ENCODE measurements at regions not wholly inside any gene's neighbourhood (a gene's known extent, or its start where the extent isn't known, plus 50 kb on each side); places are given as distances from the start of the nearest gene placed in this dataset.

GRCh38 chr2:122135021-122135937 lies 379.8 kb downstream of the TSN start:
- DNase-seq = no peak

DNA sequence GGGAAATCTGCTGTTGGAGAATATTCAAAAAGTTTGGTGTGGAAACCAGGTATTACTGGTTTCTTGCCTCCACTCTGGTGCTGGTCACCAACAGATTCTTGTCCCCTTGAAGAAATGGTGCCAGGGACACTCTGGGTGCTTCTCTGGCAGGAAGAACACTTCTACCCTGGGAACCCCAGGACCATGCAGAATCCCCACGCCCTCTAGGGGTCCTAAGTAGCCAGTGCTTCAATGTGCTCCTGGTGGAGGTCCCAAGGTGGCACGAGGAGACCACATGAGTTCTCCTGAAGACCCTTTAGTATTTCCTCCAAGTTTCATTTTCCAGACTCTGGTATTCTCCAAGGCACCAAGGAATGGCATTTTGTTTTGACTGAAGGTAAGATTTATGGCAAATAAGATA lies 380.6 kb downstream of the TSN start:
- no peak for DNase-seq

GRCh38 chr2:122138561-122138960 lies 383.1 kb downstream of the TSN start:
- DNase-seq = no peak

- DNase-seq = no peak
Observed at GRCh38 chr2:122139739-122140420, 384.4 kb downstream of the TSN start.

- no peak for DNase-seq
Observed at GRCh38 chr2:122144884-122145283, 389.4 kb downstream of the TSN start.

GRCh38 chr2:122145856-122146255 lies 390.4 kb downstream of the TSN start:
- no peak for DNase-seq

GRCh38 chr2:122148128-122148767 lies 392.8 kb downstream of the TSN start:
- DNase-seq = no peak

DNA sequence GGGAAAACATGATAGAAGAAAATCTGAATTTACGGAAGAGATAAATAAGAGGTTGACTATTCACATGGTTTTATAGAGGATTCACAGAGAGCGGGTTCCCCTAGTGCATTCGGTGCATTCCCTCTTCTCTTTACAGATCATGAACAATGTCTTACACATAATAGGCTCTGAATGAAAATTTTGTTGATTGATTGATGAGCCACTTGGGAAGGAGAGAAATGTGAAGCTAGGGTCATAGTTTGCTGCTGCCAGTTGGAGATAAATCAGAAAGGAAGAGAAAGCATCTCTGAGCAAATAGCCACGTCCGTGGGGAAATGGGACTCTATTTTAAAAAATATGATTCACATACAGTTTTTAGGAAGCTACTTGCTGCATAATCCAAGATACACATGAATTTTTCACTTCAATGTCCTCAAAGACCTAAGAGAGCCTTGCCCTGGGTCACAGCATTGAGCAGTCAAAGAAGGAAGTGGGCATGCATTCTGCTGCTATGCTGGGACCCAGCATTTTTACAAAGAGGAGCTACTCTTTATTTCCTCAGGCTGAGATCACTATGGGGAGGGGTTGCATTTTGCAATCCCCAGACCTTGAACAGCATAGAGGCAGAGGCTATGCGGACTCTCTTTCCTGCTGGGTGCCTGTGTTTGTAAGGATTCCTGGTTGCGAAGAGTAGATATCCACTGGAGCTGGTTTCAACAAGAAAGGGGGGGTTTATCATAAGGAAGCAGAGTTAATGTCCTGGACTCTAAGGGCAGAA lies 395.3 kb downstream of the TSN start:
- no peak for DNase-seq

DNA sequence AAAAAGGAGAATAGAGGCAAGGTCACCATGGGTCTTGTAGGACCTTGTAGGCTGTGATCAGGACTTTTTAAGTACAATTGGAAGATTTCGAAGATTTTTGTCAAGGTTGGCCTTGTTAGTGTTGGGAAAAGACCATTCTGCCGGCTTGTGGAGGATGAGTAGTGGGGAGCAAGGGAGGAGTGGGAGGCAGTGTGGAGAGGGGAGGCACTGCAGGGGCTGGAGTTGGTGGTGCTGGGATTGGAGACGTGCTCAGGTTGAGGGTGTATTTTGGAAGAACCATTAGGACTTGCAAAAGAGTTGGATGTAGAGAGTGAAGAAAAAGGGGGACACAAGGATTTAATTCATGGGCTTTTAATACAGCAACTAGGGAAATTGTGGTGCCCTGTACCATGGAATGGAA lies 397.1 kb downstream of the TSN start:
- DNase-seq = no peak

- no peak for DNase-seq
Observed at GRCh38 chr2:122156176-122156890, 400.9 kb downstream of the TSN start.

DNA sequence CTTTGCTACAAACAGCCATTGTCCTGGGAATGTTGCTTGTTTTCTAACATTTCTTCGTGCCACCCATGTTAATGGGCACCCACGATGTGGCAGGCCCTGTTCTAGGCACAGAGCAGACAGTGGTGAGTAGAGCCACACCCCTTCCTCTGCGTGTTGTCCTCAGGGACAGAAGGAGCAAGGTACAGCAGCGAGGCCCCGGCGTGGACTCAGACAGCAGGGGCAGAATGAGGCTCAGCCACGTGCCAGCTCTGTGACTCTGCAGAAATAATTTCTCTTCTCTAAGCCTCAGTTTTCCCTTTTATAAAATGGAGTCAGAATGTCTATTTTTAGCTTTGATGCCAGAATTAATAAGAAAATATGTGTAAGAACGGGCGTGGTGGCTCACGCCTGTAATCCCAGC lies 401.7 kb downstream of the TSN start:
- DNase-seq = no peak

- no peak for DNase-seq
Observed at GRCh38 chr2:122163617-122164016, 408.2 kb downstream of the TSN start.

DNA sequence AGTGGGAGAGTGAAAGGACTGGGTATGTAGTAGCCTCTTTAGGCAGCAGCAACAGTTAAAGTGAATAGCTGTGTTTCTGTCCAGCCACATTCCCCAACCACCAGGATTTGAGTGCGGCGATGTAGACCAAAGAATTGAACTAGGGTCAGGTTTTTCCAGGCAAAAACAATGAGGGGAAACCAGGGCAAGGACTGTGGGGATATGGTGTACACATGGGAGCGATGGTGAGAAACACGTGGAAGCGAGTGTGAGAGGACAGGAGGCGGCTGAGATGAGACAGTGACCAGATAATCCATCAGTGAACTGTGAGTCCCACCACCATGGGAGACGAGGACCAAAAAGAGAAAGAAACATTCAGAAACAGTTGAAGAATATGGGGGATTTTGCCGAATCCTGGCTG lies 409.5 kb downstream of the TSN start:
- no peak for DNase-seq

- no peak for DNase-seq
Observed at GRCh38 chr2:122166820-122167219, 411.4 kb downstream of the TSN start.

- no peak for DNase-seq
Observed at GRCh38 chr2:122167515-122167914, 412.1 kb downstream of the TSN start.

- no peak for DNase-seq
Observed at GRCh38 chr2:122168799-122169198, 413.3 kb downstream of the TSN start.

- no peak for DNase-seq
Observed at GRCh38 chr2:122172812-122173211, 417.4 kb downstream of the TSN start.

DNA sequence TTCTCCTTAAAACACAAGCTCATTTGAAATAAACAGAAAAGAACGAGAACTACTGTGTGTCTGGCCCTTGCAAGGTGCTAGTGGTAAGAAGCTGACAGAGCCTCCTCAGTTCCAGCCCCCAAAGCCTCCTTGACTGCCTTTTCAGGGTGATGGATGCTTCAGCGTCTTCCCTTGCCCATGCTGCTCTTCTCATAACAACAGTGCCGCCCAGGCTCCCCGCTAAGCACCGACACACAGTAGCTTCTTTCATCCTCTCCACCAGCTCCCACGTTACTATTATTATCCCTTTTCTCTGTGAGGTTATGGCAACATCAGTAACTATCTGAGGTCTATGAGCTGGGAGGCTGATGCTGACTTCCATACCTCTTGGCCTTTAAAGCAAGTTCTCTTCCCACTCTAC lies 418.6 kb downstream of the TSN start:
- DNase-seq = no peak

- no peak for DNase-seq
Observed at GRCh38 chr2:122179492-122180165, 424.2 kb downstream of the TSN start.

DNA sequence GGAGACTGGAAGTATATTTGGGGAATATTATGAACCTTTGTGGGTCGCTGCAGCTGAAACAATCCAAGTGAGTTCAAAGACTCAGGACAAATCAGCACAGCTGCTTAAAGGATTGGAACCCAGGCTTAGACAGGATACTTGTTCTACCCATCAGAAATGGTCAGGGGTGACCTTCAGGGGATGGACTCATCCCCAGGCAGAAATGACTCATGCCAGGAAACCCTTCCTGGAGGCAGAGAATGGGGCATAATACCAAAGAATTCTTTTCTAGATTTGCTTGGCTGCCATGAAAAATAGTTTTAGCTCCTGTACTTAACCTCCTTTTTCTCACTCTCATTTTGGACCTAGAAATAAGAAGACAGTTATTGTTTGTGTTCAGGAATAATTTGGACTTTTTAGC lies 425.5 kb downstream of the TSN start:
- DNase-seq = no peak

DNA sequence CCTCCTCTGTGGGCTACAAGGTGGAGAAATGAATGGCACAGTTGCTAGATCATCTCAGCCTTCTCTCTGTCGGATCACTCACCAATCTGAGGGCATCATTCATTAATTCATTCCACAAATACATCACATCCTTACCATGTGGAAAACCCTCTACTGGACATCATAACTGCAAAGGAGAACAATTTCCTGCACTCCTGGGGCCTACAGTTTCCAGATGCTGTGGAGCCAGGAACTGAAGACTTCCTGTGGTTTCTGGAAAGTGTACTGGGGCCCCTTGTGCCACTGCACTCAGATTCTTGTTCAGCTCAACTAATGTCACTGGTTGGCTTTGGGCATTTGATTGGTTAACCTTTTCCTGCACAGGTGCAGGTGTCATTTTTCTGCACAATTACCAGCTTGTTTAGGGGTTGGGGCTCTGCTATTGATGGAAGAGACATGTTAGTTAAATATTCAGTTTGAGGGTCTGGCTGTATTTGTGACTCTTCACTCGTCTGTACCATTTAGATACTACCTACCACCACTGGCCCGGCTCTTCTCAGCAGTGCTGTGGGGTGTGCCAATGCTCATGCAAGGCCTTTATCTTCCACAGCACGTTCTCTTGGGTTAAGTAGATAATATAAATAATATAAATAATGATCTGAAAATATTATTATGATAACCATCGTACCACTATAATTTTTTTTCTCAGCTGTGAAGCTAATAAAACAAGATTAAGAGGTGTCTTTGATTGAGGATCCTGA lies 427.3 kb downstream of the TSN start:
- DNase-seq = no peak

Data from GF-D8 (cell line).